HG03135 (cell line): ENCODE measurements at regions not wholly inside any gene's neighbourhood (a gene's known extent, or its start where the extent isn't known, plus 50 kb on each side); places are given as distances from the start of the nearest gene placed in this dataset.
"Not testable (repeated sequence)": the region's sequence is repeated elsewhere in the genome, so short reads cannot be mapped to it uniquely, and the experiment has no call there.

Experiments used
- ATAC-seq: cut with Tn5 transposase; IDR thresholded peaks from one replicate; pipeline ENCODE4 v1.9.1; 2021; ENCODE audit warnings: mild to moderate bottlenecking, moderate library complexity; ENCODE audit not compliant: unreplicated experiment

- no peak for ATAC-seq
Observed at GRCh38 chrX:104392350-104392749, 137.6 kb upstream of the ESX1 start.

GRCh38 chrX:104391906-104392305, 137.2 kb upstream of the ESX1 start:
- no peak for ATAC-seq

GRCh38 chrX:104376937-104377336, 122.2 kb upstream of the ESX1 start:
- no peak for ATAC-seq

GRCh38 chrX:104372547-104372946, 117.8 kb upstream of the ESX1 start:
- no peak for ATAC-seq

- no peak for ATAC-seq
Observed at GRCh38 chrX:104370089-104370488, 115.4 kb upstream of the ESX1 start.

GRCh38 chrX:104360774-104361173, 106.0 kb upstream of the ESX1 start:
- ATAC-seq: not testable (repeated sequence)

- no peak for ATAC-seq
Observed at GRCh38 chrX:104359124-104359523, 104.4 kb upstream of the ESX1 start.

- no peak for ATAC-seq
Observed at GRCh38 chrX:104351173-104351769, 96.5 kb upstream of the ESX1 start.

- no peak for ATAC-seq
Observed at GRCh38 chrX:104347860-104348259, 93.1 kb upstream of the ESX1 start.

- peak; percentile 88 for ATAC-seq
Observed at GRCh38 chrX:104343428-104344129, 88.8 kb upstream of the ESX1 start.

GRCh38 chrX:104342065-104342464, 87.3 kb upstream of the ESX1 start:
- no peak for ATAC-seq

- ATAC-seq: no peak
Observed at GRCh38 chrX:104335756-104336155, 81.0 kb upstream of the ESX1 start.

- no peak for ATAC-seq
Observed at GRCh38 chrX:104334971-104335370, 80.2 kb upstream of the ESX1 start.

- no peak for ATAC-seq
Observed at GRCh38 chrX:104330966-104331365, 76.2 kb upstream of the ESX1 start.

GRCh38 chrX:104329731-104330130, 75.0 kb upstream of the ESX1 start:
- no peak for ATAC-seq

GRCh38 chrX:104325213-104325585, 70.5 kb upstream of the ESX1 start:
- ATAC-seq: no peak

- no peak for ATAC-seq
Observed at GRCh38 chrX:104324461-104325212, 69.9 kb upstream of the ESX1 start.

GRCh38 chrX:104319346-104319745, 64.6 kb upstream of the ESX1 start:
- no peak for ATAC-seq

- no peak for ATAC-seq
Observed at GRCh38 chrX:104318330-104319009, 63.7 kb upstream of the ESX1 start.

GRCh38 chrX:104316739-104317138, 62.0 kb upstream of the ESX1 start:
- ATAC-seq: no peak

GRCh38 chrX:104315555-104315954, 60.8 kb upstream of the ESX1 start:
- no peak for ATAC-seq
